NCI-H187 (cell line): ENCODE measurements at regions not wholly inside any gene's neighbourhood (a gene's known extent, or its start where the extent isn't known, plus 50 kb on each side); places are given as distances from the start of the nearest gene placed in this dataset.
A peak's percentile ranks its signal among the peaks of the same experiment; 100 is the strongest.

Experiments used
- DNase-seq, 2 experiments: peaks; one replicate each; lab custom pipeline; 2025; lab: John Stamatoyannopoulos, UW

DNA sequence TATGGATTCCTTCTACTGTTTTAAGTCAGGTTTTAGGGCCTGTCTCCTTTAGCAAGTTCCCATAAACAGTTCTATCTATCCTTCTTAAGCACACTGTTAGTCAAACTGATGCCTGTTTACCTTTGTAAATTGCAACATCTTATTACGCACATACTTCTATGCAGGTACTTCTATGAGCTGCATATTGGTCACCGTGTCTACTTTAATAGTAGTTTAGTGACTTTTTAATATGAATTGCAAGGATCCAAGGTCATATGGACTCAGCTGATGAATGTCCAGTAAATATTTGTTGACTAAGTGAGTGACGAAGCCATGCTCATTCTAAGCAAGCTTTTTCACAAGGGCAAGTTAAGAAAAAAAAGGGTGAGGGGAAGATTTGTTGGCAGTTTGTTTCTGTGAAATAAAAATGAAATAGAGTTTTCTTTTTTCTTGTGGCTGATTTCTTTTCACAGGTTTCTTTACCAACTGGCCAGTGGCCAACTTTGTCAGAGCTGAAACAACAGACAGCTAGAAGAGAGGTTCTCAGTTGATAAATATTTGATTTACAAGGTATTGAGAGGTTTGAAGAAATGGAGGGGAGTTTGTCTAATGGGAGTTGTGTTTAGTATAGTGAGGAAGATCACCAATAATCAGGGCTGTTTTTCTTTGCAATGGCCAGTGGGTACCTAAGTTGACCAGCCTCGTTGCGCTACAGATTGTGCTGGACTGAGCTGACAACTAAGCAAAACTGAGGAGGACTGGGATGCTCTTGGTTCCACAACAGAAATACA is 141.1 kb downstream of the SLC15A5 start:
- DNase-seq = no peak

DNA sequence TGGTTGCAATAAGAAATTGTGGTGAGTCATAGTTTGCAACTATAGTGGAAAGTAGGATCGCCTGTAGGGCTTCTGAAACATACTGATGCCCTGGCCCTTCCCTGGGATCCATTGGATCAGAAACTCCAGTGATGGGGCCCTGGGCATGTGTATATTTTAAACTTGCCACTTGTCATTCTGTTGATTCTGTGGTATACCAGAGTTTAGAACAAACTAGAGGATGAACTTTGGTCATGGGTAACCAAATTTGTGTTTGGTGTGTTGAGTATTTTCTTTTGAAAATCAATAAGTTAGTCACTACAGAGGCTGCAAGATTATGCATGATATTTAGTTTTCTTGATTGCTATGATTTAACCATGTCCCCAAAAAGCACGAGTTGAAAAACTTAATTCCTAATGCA is 142.2 kb downstream of the SLC15A5 start:
- no peak for DNase-seq

GRCh38 chr12:16130343-16130742 is 147.1 kb downstream of the SLC15A5 start:
- no peak for DNase-seq

- no peak for DNase-seq
Observed at GRCh38 chr12:16121953-16122352, 155.5 kb downstream of the SLC15A5 start.

GRCh38 chr12:16119618-16120415 is 157.7 kb downstream of the SLC15A5 start:
- DNase-seq = no peak

GRCh38 chr12:16118586-16118985 is 158.9 kb downstream of the SLC15A5 start:
- DNase-seq = no peak

DNA sequence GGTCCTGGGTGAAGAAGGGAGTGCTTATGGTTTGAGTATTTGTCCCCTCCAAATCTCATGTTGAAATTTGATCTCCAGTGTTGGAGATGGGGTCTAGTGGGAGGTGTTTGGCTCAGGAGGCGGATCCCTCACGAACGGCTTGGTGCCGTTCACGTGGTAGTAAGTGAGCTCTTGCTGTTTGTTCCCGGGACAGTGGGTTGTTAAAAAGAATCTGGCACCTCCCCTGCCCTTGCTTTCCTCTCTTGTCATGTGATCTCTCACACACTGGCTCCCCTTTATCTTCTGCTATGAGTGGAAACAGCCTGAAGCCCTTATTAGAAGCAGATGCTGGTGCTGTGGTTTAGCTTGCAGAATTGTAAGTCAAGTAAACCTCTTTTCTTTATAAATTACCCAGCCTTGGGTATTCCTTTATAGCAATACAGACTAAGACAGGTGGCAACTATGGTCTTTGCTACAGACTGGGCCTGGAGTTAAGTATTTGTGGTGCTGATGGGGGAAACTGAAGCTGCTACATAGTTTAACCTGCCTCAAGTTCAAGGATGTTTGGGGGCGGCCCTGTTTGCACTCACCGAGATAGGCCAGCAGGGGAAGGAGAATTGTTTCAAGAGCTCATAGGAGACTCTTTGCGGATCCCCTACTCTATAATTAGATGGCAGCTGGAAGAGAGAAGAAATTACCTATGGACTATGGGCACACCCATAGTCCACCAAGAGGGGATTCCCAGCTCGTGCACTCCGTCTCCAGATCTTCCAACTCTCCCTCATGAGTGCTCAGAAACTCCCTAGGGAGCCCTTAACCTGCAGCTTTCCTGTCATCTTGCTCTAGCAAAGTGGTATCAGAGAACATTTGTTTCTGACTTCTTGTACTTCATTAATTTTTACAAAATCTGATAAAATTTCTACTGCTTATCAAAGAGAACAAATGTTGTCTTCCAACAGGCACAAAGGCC is 164.6 kb downstream of the SLC15A5 start:
- peak; percentile 63 to 79 for DNase-seq

GRCh38 chr12:16112130-16112529 is 165.4 kb downstream of the SLC15A5 start:
- DNase-seq = no peak

DNA sequence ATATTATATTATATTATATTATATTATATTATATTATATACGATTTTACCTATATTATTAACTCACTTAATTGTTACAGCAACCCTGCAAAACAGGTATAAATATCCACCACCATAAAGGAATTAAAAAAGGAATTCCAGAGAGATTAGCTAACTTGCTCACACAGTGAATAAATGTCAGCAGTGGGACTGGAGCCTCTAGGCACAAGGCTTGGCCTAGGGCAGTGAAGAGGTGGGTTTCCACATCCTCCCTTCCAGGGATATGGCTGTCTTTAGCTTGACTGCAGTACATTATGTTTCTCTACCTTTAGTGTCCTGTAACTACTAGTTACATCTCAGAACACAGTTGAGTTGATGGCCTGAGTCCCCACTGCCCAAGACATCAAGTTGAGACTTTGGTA is 166.9 kb downstream of the SLC15A5 start:
- DNase-seq = no peak

- no peak for DNase-seq
Observed at GRCh38 chr12:16103851-16104250, 173.6 kb downstream of the SLC15A5 start.

DNA sequence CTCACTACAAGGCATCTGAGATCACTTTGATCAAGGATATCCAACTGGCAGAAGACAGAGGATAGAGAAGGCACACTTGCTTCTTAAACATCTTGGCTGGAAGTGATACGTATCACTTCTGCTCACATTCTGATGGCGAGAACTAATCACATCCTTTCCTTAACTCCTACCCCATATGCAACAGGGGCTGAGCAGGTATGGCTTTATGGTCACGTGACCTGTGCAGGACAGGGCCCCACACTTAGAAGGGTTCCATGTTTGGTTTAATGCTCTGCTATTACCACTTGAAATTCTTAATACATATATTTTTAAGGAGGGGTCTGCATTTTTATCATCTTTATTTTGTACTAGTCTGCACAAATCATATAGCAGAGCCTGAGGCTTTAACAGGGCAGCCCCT is 177.3 kb downstream of the SLC15A5 start:
- DNase-seq = no peak

DNA sequence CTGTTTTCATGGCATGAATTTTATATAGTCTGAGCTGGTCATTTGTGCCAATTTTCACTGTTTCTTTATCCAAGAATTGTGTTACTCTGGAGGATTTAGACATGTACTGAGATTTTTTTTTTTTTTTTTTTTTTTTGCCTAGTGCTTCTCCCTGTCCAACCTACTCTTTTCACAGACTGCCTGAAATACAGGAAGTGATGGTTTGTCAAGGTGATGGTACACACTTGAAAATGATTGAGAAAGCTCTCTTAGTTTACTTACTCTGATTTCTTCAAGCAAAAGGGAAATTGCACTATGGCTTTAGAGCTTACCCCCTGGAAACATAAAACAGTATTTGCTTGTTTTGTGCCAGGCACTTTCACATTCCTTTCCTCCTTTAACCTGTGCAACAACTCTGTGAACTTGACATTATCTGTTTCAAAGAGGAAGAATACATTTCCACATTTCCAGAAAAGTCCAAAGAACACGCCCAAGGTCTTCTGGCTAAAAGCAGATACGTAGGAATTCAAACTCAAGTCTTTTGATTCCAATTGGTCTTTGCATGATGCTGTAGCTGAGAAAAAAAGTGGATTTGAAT is 181.1 kb downstream of the SLC15A5 start:
- DNase-seq = no peak

GRCh38 chr12:16095531-16096110 is 181.9 kb downstream of the SLC15A5 start:
- no peak for DNase-seq

DNA sequence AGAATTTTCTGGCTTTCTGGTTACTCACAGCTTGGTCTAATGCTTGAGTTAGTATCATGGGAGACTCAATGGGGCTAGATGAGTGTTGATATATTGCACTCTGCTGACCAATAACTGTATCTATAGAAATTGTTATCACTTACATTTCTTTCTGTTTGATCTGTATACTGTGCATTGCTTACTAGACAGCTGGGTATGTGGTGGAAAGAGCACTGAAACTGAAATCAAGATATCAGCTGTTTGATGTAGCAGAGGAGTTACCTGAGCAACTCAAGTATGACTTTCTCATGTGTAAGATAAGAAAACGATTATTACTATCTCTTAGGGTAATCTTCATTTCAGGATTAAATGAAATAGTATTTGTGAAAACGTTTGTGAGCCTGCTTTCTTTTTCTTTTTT is 183.0 kb downstream of the SLC15A5 start:
- no peak for DNase-seq

DNA sequence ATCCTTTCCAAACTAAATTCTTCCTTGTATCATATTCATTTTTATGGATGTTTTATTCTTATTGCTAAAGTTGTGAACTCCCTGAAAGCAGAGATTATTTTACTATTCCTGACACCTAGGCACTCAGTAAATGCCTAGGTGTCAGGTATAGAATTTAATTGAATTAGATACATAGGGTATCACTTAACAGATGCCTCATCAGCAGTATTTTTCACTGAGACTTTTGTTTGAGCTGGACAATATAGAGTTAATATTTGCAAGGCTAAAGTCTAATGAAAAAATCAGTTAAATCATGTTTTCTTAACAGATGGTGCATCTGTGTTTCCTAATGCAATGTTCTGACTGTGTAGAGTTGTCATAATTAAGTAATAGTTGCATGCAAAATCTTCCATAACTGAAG is 182.7 kb downstream of the DERA start:
- no peak for DNase-seq

DNA sequence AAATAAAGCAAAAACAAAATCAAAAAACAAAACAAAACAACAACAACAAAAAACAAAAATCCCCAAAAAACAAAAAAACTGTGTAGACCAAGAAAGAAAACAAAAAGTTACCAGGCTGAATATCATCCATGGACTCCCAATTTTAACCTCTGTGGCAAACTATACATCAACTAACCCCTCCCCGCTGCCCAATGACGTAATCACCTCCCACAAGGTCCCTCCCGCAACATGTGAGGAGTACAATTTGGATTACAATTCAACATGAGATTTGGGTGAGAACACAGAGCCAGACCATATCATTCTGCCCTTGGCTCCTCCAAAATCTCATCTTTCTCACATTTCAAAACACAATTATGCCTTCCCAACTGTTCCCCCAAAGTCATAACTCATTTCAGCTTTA is 179.8 kb downstream of the DERA start:
- no peak for DNase-seq

GRCh38 chr12:16088421-16088820 is 177.3 kb downstream of the DERA start:
- no peak for DNase-seq
